A549 (cell line): ENCODE measurements at regions not wholly inside any gene's neighbourhood (a gene's known extent, or its start where the extent isn't known, plus 50 kb on each side); places are given as distances from the start of the nearest gene placed in this dataset.

ENCODE experiments used
- CBX2 ChIP-seq: fragments of 200-600 bp; sonication (generic); IDR thresholded peaks from 2 replicates; pipeline ENCODE4 v1.6.1; 2016; ENCODE audit warnings: low read depth, mild to moderate bottlenecking, borderline replicate concordance
- CBX8 ChIP-seq: fragments of 200-600 bp; sonication (generic); IDR thresholded peaks from 2 replicates; pipeline ENCODE4 v1.6.1; 2016
- CTCF ChIP-seq: fragments of >200 bp; sonication (Bioruptor Twin); formaldehyde crosslinking; IDR thresholded peaks from 3 replicates; pipeline ENCODE4 v1.5.1; 2016
- EP300 ChIP-seq, 2 experiments: fragments of >200 bp; sonication (Bioruptor Twin); formaldehyde crosslinking; IDR thresholded peaks; 2 replicates in 1 of 2; 3 replicates in 1 of 2; pipeline ENCODE4 v1.6.1; 2016 to 2017
- FOSL2 ChIP-seq, 2 experiments: fragments of 450-650 bp in 1 of 2; fragments of >200 bp in 1 of 2; sonication (Bioruptor Twin) in 1 of 2; formaldehyde crosslinking; IDR thresholded peaks; 2 replicates each; pipeline versions ENCODE4 v1.5.0 to v1.6.1; 2016 to 2020; ENCODE audit warnings: mild to moderate bottlenecking in 1 of 2, moderate library complexity in 1 of 2
- HOXA7 ChIP-seq: fragments of 250-450 bp; sonication (Bioruptor Pico); IDR thresholded peaks from 2 replicates; pipeline ENCODE4 v1.5.0; 2020; ENCODE audit warnings: mild to moderate bottlenecking, moderate library complexity
- KDM1A ChIP-seq: fragments of 200-600 bp; sonication (generic); IDR thresholded peaks from 2 replicates; pipeline ENCODE4 v1.6.1; 2016; ENCODE audit warnings: low read depth, mild to moderate bottlenecking
- MAFK ChIP-seq: fragments of 450-650 bp; IDR thresholded peaks from 2 replicates; pipeline ENCODE4 v1.6.1; 2014; ENCODE audit not compliant: partially characterized antibody
- POLR2A ChIP-seq: IDR thresholded peaks from 2 replicates; pipeline ENCODE4 v1.6.1; 2012; ENCODE audit warnings: mild to moderate bottlenecking, low read length
- RAD21 ChIP-seq, 2 experiments: fragments of >200 bp in 1 of 2; sonication (Bioruptor Twin) in 1 of 2; formaldehyde crosslinking in 1 of 2; IDR thresholded peaks in 1 of 2; conservative IDR thresholded peaks in 1 of 2; 2 replicates in 1 of 2; 3 replicates in 1 of 2; pipeline ENCODE4 v1.6.1; 2012 to 2018; ENCODE audit warnings: inconsistent platforms in 1 of 2
- REST ChIP-seq: fragments of 200-600 bp; sonication (generic); IDR thresholded peaks from 2 replicates; pipeline ENCODE4 v1.6.1; 2016; ENCODE audit warnings: antibody characterized with exemption, mild to moderate bottlenecking, moderate library complexity
- SMC3 ChIP-seq: fragments of >200 bp; sonication (Bioruptor Twin); formaldehyde crosslinking; IDR thresholded peaks from 3 replicates; pipeline ENCODE4 v1.6.1; 2018; ENCODE audit warnings: inconsistent platforms
- USF2 ChIP-seq: fragments of 450-650 bp; IDR thresholded peaks from 2 replicates; pipeline ENCODE4 v1.6.1; 2014; ENCODE audit warnings: antibody characterized with exemption

DNA sequence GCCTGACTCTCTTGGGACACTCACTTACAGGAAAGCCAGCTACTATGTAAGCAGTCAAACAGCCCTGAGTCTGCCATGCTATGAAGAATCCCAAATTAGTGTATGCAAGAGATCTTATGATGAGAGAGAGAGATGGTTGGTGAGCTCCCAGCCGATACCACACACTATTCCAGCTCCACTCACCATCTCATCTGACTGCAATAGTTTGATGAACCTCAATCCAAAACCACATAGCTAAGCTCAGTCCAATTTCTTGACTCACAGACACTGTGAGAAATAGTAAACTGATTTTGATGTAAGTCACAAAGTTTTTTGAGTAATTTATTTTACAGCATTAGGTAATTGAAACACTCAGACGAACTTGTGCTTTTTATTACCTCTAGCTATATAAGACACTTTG, 441.4 kb downstream of the COL12A1 start:
- no peak for TF ChIP-seq FOSL2 (IDR thresholded peaks at IDR 0.05)
- TF ChIP-seq FOSL2 (CRISPR knock-in tag; IDR thresholded peaks at IDR 0.05) = no peak
- TF ChIP-seq CTCF = no peak
- TF ChIP-seq MAFK = no peak
- no peak for TF ChIP-seq REST
- TF ChIP-seq POLR2A = no peak
- TF ChIP-seq EP300 (IDR thresholded peaks at IDR 0.05) = no peak
- no peak for TF ChIP-seq SMC3
- TF ChIP-seq USF2 = no peak
- no peak for TF ChIP-seq KDM1A
- no peak for TF ChIP-seq CBX8
- TF ChIP-seq RAD21 (conservative IDR thresholded peaks at IDR 0.05 in 1 of 2, IDR thresholded peaks at IDR 0.05 in 1 of 2) = no peak
- TF ChIP-seq CBX2 = no peak
- no peak for TF ChIP-seq HOXA7
